ENCODE measurements at regions not wholly inside any gene's neighbourhood (a gene's known extent, or its start where the extent isn't known, plus 50 kb on each side); places are given as distances from the start of the nearest gene placed in this dataset.

- Histone ChIP-seq H3K4me2 (no peak overlapping the region), H4K20me1 (ENCODE audit: insufficient read depth) (no peaks in the 10 kb centered on the region), H3K36me3 (replicated peaks in 1 of 2; ENCODE audit: control insufficient read depth in 1 of 2, insufficient read depth in 2 of 2, low read length in 1 of 2) (no peaks in the 10 kb centered on the region), H3K4me3 (ENCODE audit: low read depth in 2 of 2, low read length in 1 of 2) (no peak overlapping the region), H3K79me2 (ENCODE audit: insufficient read depth) (no peaks in the 10 kb centered on the region), H3K9me3 (no peaks in the 10 kb centered on the region), H3K9ac (no peak overlapping the region), H3K9me2 (no peaks in the 10 kb centered on the region), H3K27ac (ENCODE audit: low read depth in 2 of 2, low read length in 1 of 2) (no peak overlapping the region), H3K4me1 (ENCODE audit: control insufficient read depth in 1 of 2, insufficient read depth in 2 of 2, low read depth in 1 of 2, low read length in 1 of 2) (peaks cover 0 to 7% of the 10 kb centered on the region in 2 experiments; a peak in 1 of 4 replicates), H2AFZ (ENCODE audit: low read depth) (no peak overlapping the region), H3F3A (replicated peaks; ENCODE audit: insufficient read depth) (no peaks in the 10 kb centered on the region), H3K27me3 (ENCODE audit: insufficient read depth) (no peaks in the 10 kb centered on the region)
- ChIA-PET POLR2A (no interaction called here), CTCF (no interaction called here)
- DNase-seq: no peak
- WGBS (ENCODE audit: low lambda C conversion rate): 65% methylated on average over 24 of the region's 24 CpGs
- no peak for TF ChIP-seq CHD2 (IDR thresholded peaks at IDR 0.05; ENCODE audit: low read length, partially characterized antibody)
- no peak for TF ChIP-seq EZH2phosphoT487 (IDR thresholded peaks at IDR 0.05; ENCODE audit: borderline replicate concordance, low read depth)
- TF ChIP-seq FOXJ3 (CRISPR knock-in tag; IDR thresholded peaks at IDR 0.05): no peak
- TF ChIP-seq MEF2A (IDR thresholded peaks at IDR 0.05; ENCODE audit: borderline replicate concordance, low read depth): no peak
- no peak for TF ChIP-seq FOSL2 (IDR thresholded peaks at IDR 0.05; ENCODE audit: borderline replicate concordance, low read depth)
- no peak for TF ChIP-seq USF2 (IDR thresholded peaks at IDR 0.05; ENCODE audit: borderline replicate concordance, low read depth, low read length)
- no peak for TF ChIP-seq SMC3 (IDR thresholded peaks at IDR 0.05; ENCODE audit: low read depth, low read length)
- TF ChIP-seq IRF3 (IDR thresholded peaks at IDR 0.05; ENCODE audit: low read depth, low read length): no peak
- TF ChIP-seq YY1 (IDR thresholded peaks at IDR 0.05; ENCODE audit: low read depth): no peak
- no peak for TF ChIP-seq TCF12 (IDR thresholded peaks at IDR 0.05)
- TF ChIP-seq NFIC (IDR thresholded peaks at IDR 0.05; ENCODE audit: borderline replicate concordance): no peak
- TF ChIP-seq ELF1 (IDR thresholded peaks at IDR 0.05): no peak
- TF ChIP-seq TAF1 (IDR thresholded peaks at IDR 0.05; ENCODE audit: borderline replicate concordance, low read depth, low read length): no peak
- TF ChIP-seq FOXM1 (IDR thresholded peaks at IDR 0.05; ENCODE audit: low read depth): no peak
Observed at GRCh38 chr2:240295256-240296103, 140.0 kb upstream of the GPC1 start.

- ChIA-PET CTCF (no interaction called here), POLR2A (no interaction called here)
- peak; percentile 15 for DNase-seq
- Histone ChIP-seq H3K9me2 (no peaks in the 10 kb centered on the region), H3K9ac (no peak overlapping the region), H3K27ac (ENCODE audit: low read depth in 2 of 2, low read length in 1 of 2) (no peak overlapping the region), H3K4me3 (ENCODE audit: low read depth in 2 of 2, low read length in 1 of 2) (no peak overlapping the region), H2AFZ (ENCODE audit: low read depth) (no peak overlapping the region), H3K36me3 (replicated peaks in 1 of 2; ENCODE audit: control insufficient read depth in 1 of 2, insufficient read depth in 2 of 2, low read length in 1 of 2) (no peaks in the 10 kb centered on the region), H4K20me1 (ENCODE audit: insufficient read depth) (no peaks in the 10 kb centered on the region), H3K4me2 (no peak overlapping the region), H3K27me3 (ENCODE audit: insufficient read depth) (no peaks in the 10 kb centered on the region), H3F3A (replicated peaks; ENCODE audit: insufficient read depth) (no peaks in the 10 kb centered on the region), H3K79me2 (ENCODE audit: insufficient read depth) (no peaks in the 10 kb centered on the region), H3K4me1 (ENCODE audit: control insufficient read depth in 1 of 2, insufficient read depth in 2 of 2, low read depth in 1 of 2, low read length in 1 of 2) (peaks cover 0 to 9% of the 10 kb centered on the region in 2 experiments; a peak in 1 of 4 replicates), H3K9me3 (no peaks in the 10 kb centered on the region)
- 60% methylated on average over 11 of the region's 11 CpGs for WGBS (ENCODE audit: low lambda C conversion rate)
- no peak for TF ChIP-seq RFX5 (IDR thresholded peaks at IDR 0.05; ENCODE audit: low read length)
- TF ChIP-seq RCOR1 (IDR thresholded peaks at IDR 0.05; ENCODE audit: low read length): no peak
- TF ChIP-seq TAF1 (IDR thresholded peaks at IDR 0.05; ENCODE audit: borderline replicate concordance, low read depth, low read length): no peak
- TF ChIP-seq RAD21 (IDR thresholded peaks at IDR 0.05; ENCODE audit: low read length): no peak
- no peak for TF ChIP-seq IRF3 (IDR thresholded peaks at IDR 0.05; ENCODE audit: low read depth, low read length)
- TF ChIP-seq MAX (IDR thresholded peaks at IDR 0.05; ENCODE audit: low read depth): no peak
- TF ChIP-seq POLR2AphosphoS5 (IDR thresholded peaks at IDR 0.05; ENCODE audit: low read depth, low read length): no peak
- no peak for TF ChIP-seq FOXM1 (IDR thresholded peaks at IDR 0.05; ENCODE audit: low read depth)
- TF ChIP-seq USF1 (IDR thresholded peaks at IDR 0.05; ENCODE audit: borderline replicate concordance, low read depth): no peak
- no peak for TF ChIP-seq JUND (IDR thresholded peaks at IDR 0.05)
- no peak for TF ChIP-seq ELF1 (IDR thresholded peaks at IDR 0.05)
- TF ChIP-seq TCF12 (IDR thresholded peaks at IDR 0.05): no peak
- no peak for TF ChIP-seq SIN3A (IDR thresholded peaks at IDR 0.05; ENCODE audit: borderline replicate concordance, low read depth, low read length)
Observed at GRCh38 chr2:240296104-240296406, 139.4 kb upstream of the GPC1 start.

Data from SK-N-SH (cell line).